PC-3 (cell line): ENCODE measurements at regions not wholly inside any gene's neighbourhood (a gene's known extent, or its start where the extent isn't known, plus 50 kb on each side); places are given as distances from the start of the nearest gene placed in this dataset.

Experiments used
- ATAC-seq: fragments of 200-7000 bp; cut with Tn5 transposase; 2 replicates; pipeline ENCODE4 v1.9.1; 2020; ENCODE audit warnings: mild to moderate bottlenecking, moderate library complexity
- BruUV-seq: library from RNA; stranded (reverse); fragments of 400-500 nt; replicated peaks from 2 replicates; lab custom pipeline; 2021; lab: Mats Ljungman, UMichigan
- CTCF ChIA-PET: fragments of 300-600 bp; sonication (Branson Sonifier 250); formaldehyde crosslinking; loops from one replicate; lab custom pipeline; 2022; ENCODE audit warnings: antibody characterized with exemption; lab: Charles Lee
- POLR2A ChIA-PET: fragments of 300-600 bp; sonication (Branson Sonifier 250); formaldehyde crosslinking; loops from one replicate; lab custom pipeline; 2022; ENCODE audit warnings: antibody characterized with exemption; ENCODE audit not compliant: unreplicated experiment; lab: Charles Lee
- DNase-seq: peaks from one replicate; pipeline ENCODE4 v3.0.0-alpha.2; 2015
- H2AFZ ChIP-seq: fragments of 300-600 bp; sonication (generic); 2 replicates; pipeline ENCODE4 v1.6.0; 2016; ENCODE audit warnings: antibody characterized with exemption, low read length
- H3F3A ChIP-seq: fragments of 300-600 bp; sonication (generic); one replicate; pipeline ENCODE4 v1.6.0; 2017; ENCODE audit warnings: antibody characterized with exemption, low read length, control low read depth, mild to moderate bottlenecking; ENCODE audit not compliant: unreplicated experiment
- H3K27ac ChIP-seq: fragments of 300-600 bp; sonication (generic); 2 replicates; pipeline ENCODE4 v1.5.1; 2016; ENCODE audit warnings: mild to moderate bottlenecking, low read length
- H3K27me3 ChIP-seq: fragments of 300-600 bp; sonication (generic); 2 replicates; pipeline ENCODE4 v1.6.1; 2016; ENCODE audit warnings: low read length, mixed read lengths
- H3K36me3 ChIP-seq: fragments of 300-600 bp; sonication (generic); 2 replicates; pipeline ENCODE4 v1.6.1; 2016; ENCODE audit warnings: low read depth, mixed run types, low read length, mixed read lengths
- H3K4me1 ChIP-seq: fragments of 300-600 bp; sonication (generic); 2 replicates; pipeline ENCODE4 v1.5.1; 2016; ENCODE audit warnings: low read length; ENCODE audit not compliant: insufficient read depth
- H3K4me2 ChIP-seq: fragments of 300-600 bp; sonication (generic); 2 replicates; pipeline ENCODE4 v1.6.0; 2016; ENCODE audit warnings: low read length
- H3K4me3 ChIP-seq: fragments of 300-600 bp; sonication (generic); 2 replicates; pipeline ENCODE4 v1.5.1; 2016; ENCODE audit warnings: mild to moderate bottlenecking, low read length, mixed read lengths
- H3K79me2 ChIP-seq: fragments of 300-600 bp; sonication (generic); 2 replicates; pipeline ENCODE4 v1.6.1; 2017; ENCODE audit warnings: low read length, mixed read lengths
- H3K9ac ChIP-seq: fragments of 300-600 bp; sonication (generic); 2 replicates; pipeline ENCODE4 v1.6.0; 2016; ENCODE audit warnings: mild to moderate bottlenecking, low read length
- H3K9me2 ChIP-seq: fragments of 300-600 bp; sonication (generic); replicated peaks from 2 replicates; pipeline ENCODE4 v1.6.1; 2016; ENCODE audit warnings: mixed run types, low read length, mixed read lengths
- H3K9me3 ChIP-seq: fragments of 300-600 bp; sonication (generic); 2 replicates; pipeline ENCODE4 v1.6.1; 2016; ENCODE audit warnings: low read length, mixed read lengths
- H4K20me1 ChIP-seq: fragments of 300-600 bp; sonication (generic); 2 replicates; pipeline ENCODE4 v1.6.1; 2016; ENCODE audit warnings: low read length, mixed read lengths
- CTCF ChIP-seq: fragments of 300-600 bp; sonication (generic); conservative IDR thresholded peaks from 2 replicates; pipeline ENCODE4 v1.5.1; 2017; ENCODE audit warnings: antibody characterized with exemption, low read depth, mild to moderate bottlenecking, low read length
- EZH2 ChIP-seq: fragments of 300-600 bp; sonication (generic); IDR thresholded peaks from one replicate; pipeline ENCODE4 v1.6.1; 2017; ENCODE audit warnings: antibody characterized with exemption, mild to moderate bottlenecking, low read length; ENCODE audit not compliant: unreplicated experiment
- EZH2phosphoT487 ChIP-seq: fragments of 300-600 bp; sonication (generic); IDR thresholded peaks from 2 replicates; pipeline ENCODE4 v1.6.1; 2018; ENCODE audit warnings: mild to moderate bottlenecking, antibody characterized with exemption, low read length, borderline replicate concordance
- intact Hi-C: fragments of 100-400 bp; cut with micrococcal nuclease; formaldehyde crosslinking; loops from 2 replicates; pipeline ENCODE4 v1.9.0; 2023

DNA sequence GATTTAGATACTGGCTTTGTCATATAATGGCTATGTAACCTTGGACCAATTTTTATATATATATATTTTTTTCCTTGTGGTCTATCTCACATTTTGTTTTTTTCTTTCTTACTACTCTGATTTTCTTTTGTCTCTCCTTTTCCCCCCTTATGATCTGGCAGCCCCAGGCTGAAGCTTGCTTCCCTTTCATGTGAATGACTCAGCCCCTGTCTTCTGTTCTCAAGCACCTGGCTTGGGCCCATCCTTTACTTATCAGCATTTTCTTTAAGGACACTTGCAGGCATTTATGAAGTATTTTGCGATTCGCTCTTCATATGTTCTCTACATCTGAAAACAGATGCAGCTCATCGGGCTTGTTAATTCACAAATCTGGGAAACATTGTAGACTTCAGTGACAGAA is 163.6 kb downstream of the SPRY2 start:
- ATAC-seq = no peak
- Histone ChIP-seq H3K4me1 (0 out of 2 replicates have a peak, but pooled peaks cover 2% of the 10 kb centered on the region), H3K79me2 (no peaks in the 10 kb centered on the region), H3K4me3 (no peak overlapping the region), H3K9ac (no peak overlapping the region), H3K27ac (no peak overlapping the region), H4K20me1 (no peaks in the 10 kb centered on the region), H3K27me3 (no peaks in the 10 kb centered on the region), H3F3A (no peaks in the 10 kb centered on the region), H2AFZ (no peak overlapping the region), H3K36me3 (no peaks in the 10 kb centered on the region), H3K4me2 (no peak overlapping the region), H3K9me3 (no peaks in the 10 kb centered on the region), H3K9me2 (no peaks in the 10 kb centered on the region)
- ChIA-PET CTCF (no interaction called here), POLR2A (no interaction called here)
- peak; percentile 45 for DNase-seq
- no TSS peak for BruUV-seq
- intact Hi-C loops = no loop called here
- no peak for TF ChIP-seq EZH2phosphoT487
- TF ChIP-seq EZH2 = no peak
- no peak for TF ChIP-seq CTCF

DNA sequence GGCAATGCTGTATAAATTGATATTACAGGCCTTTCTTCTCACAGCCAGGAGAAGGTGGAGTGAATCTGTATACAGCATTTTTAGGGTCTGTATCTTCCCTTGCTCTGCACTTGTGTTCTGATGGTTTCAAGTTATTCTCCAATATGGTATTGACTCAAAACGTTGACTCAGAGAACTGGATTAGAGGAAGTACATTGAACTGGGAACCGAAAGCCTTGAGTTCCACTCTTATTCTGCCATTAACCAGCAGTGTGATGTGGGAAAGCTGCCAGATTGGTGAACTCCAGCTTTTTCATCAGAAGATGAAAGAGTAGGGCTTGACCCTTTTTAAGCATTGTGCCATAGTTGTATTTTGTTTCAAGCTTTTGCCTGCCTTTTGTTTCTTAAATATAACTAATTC is 167.7 kb downstream of the SPRY2 start:
- Histone ChIP-seq H3K9ac (no peak overlapping the region), H3K36me3 (no peaks in the 10 kb centered on the region), H3K27me3 (no peaks in the 10 kb centered on the region), H3F3A (no peaks in the 10 kb centered on the region), H3K4me3 (no peak overlapping the region), H2AFZ (no peak overlapping the region), H4K20me1 (no peaks in the 10 kb centered on the region), H3K79me2 (no peaks in the 10 kb centered on the region), H3K4me1 (0 out of 2 replicates have a peak, but pooled peaks cover 2% of the 10 kb centered on the region), H3K27ac (no peak overlapping the region), H3K9me2 (no peaks in the 10 kb centered on the region), H3K4me2 (no peak overlapping the region), H3K9me3 (no peaks in the 10 kb centered on the region)
- intact Hi-C loops = no loop called here
- BruUV-seq = no TSS peak
- ATAC-seq = no peak
- TF ChIP-seq EZH2phosphoT487 (no peak), EZH2 (no peak), CTCF (no peak)
- POLR2A ChIA-PET = no interaction called here
- no peak for DNase-seq
- CTCF ChIA-PET = no interaction called here

DNA sequence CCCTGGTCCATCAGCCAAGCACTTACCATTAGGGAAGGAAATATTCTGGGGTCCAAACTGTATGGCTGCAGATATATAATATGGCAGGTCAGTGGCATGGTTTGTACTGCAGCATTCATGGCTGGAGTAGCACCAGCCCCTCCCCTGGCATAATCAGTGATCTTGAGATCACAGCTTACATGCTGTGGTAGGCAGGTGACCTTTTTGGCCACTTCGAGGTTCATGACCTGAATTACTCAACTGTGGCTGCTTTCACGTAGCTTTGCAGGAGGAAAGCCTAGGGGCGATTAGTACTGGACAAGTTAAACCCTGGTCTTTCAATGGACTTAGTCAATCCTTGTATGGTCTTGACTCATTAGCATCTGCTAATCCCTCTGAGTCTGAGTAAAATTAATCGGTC is 169.8 kb downstream of the SPRY2 start:
- no peak for TF ChIP-seq EZH2
- TF ChIP-seq CTCF = no peak
- no peak for TF ChIP-seq EZH2phosphoT487
- Histone ChIP-seq H3F3A (no peaks in the 10 kb centered on the region), H3K4me3 (no peak overlapping the region), H3K4me2 (no peak overlapping the region), H3K9me3 (no peaks in the 10 kb centered on the region), H3K9ac (no peak overlapping the region), H3K4me1 (no peaks in the 10 kb centered on the region), H3K79me2 (no peaks in the 10 kb centered on the region), H3K9me2 (no peaks in the 10 kb centered on the region), H4K20me1 (no peaks in the 10 kb centered on the region), H3K27ac (no peak overlapping the region), H2AFZ (no peak overlapping the region), H3K36me3 (no peaks in the 10 kb centered on the region), H3K27me3 (no peaks in the 10 kb centered on the region)
- intact Hi-C loops = no loop called here
- POLR2A ChIA-PET = no interaction called here
- DNase-seq (no peak), ATAC-seq (no peak)
- BruUV-seq = no TSS peak
- CTCF ChIA-PET = no interaction called here
